ENCODE measurements at regions not wholly inside any gene's neighbourhood (a gene's known extent, or its start where the extent isn't known, plus 50 kb on each side); places are given as distances from the start of the nearest gene placed in this dataset.

- Histone ChIP-seq H3K9ac (no peak overlapping the region), H3K36me3 (ENCODE audit: control insufficient read depth, insufficient read depth, low read length) (no peaks in the 10 kb centered on the region), H3K4me3 (ENCODE audit: low read depth, low read length) (no peak overlapping the region), H3K9me3 (ENCODE audit: control insufficient read depth, low read length) (no peaks in the 10 kb centered on the region), H3K79me2 (no peaks in the 10 kb centered on the region), H3K27ac (no peak overlapping the region), H3K27me3 (ENCODE audit: control insufficient read depth, insufficient read depth, low read length) (no peaks in the 10 kb centered on the region), H3K4me2 (ENCODE audit: low read length) (no peak overlapping the region), H3K4me1 (peaks cover 4% of the 10 kb centered on the region), H2AFZ (no peak overlapping the region)
- TF ChIP-seq, protein P1, sequence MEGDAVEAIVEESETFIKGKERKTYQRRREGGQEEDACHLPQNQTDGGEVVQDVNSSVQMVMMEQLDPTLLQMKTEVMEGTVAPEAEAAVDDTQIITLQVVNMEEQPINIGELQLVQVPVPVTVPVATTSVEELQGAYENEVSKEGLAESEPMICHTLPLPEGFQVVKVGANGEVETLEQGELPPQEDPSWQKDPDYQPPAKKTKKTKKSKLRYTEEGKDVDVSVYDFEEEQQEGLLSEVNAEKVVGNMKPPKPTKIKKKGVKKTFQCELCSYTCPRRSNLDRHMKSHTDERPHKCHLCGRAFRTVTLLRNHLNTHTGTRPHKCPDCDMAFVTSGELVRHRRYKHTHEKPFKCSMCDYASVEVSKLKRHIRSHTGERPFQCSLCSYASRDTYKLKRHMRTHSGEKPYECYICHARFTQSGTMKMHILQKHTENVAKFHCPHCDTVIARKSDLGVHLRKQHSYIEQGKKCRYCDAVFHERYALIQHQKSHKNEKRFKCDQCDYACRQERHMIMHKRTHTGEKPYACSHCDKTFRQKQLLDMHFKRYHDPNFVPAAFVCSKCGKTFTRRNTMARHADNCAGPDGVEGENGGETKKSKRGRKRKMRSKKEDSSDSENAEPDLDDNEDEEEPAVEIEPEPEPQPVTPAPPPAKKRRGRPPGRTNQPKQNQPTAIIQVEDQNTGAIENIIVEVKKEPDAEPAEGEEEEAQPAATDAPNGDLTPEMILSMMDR (IDR thresholded peaks at IDR 0.05), result no peak
Measured at GRCh38 chr5:74034733-74035132, 408.7 kb downstream of the ARHGEF28 start.

DNA sequence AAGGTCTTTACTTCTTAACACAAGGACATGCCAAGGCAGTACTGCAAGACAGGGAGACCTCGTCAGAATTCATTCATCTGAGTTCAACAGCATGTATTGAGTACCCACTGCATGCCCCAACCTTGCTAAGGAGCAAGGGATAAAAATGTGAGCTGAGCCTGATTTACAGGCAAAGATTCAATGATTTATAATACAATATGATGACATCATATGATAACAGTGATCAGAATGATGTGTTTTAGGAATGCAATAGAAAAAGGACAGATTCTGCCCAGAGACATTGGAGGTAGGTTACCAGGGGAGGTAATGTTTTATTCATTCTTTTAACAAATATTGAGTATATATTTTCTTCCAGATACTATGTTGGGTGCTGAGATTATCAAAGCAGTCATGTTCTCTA lies 406.6 kb downstream of the ARHGEF28 start:
- H3K9ac ChIP-seq, result no peak overlapping the region
- no peak overlapping the region for H3K27ac ChIP-seq
- H3K4me2 ChIP-seq (ENCODE audit: low read length), result no peak overlapping the region
- no peaks in the 10 kb centered on the region for H3K27me3 ChIP-seq (ENCODE audit: control insufficient read depth, insufficient read depth, low read length)
- no peak overlapping the region for H2AFZ ChIP-seq
- H3K4me3 ChIP-seq (ENCODE audit: low read depth, low read length), result no peak overlapping the region
- no peaks in the 10 kb centered on the region for H3K9me3 ChIP-seq (ENCODE audit: control insufficient read depth, low read length)
- H3K79me2 ChIP-seq, result no peaks in the 10 kb centered on the region
- TF ChIP-seq, protein P1 (IDR thresholded peaks at IDR 0.05), result no peak
- H3K36me3 ChIP-seq (ENCODE audit: control insufficient read depth, insufficient read depth, low read length), result no peaks in the 10 kb centered on the region
- H3K4me1 ChIP-seq, result peaks cover 4% of the 10 kb centered on the region

- TF ChIP-seq, protein P1 (IDR thresholded peaks at IDR 0.05), result no peak
- Histone ChIP-seq H3K27ac (no peak overlapping the region), H3K4me3 (ENCODE audit: low read depth, low read length) (no peak overlapping the region), H2AFZ (no peak overlapping the region), H3K9me3 (ENCODE audit: control insufficient read depth, low read length) (no peaks in the 10 kb centered on the region), H3K4me2 (ENCODE audit: low read length) (no peak overlapping the region), H3K27me3 (ENCODE audit: control insufficient read depth, insufficient read depth, low read length) (no peaks in the 10 kb centered on the region), H3K9ac (no peak overlapping the region), H3K36me3 (ENCODE audit: control insufficient read depth, insufficient read depth, low read length) (no peaks in the 10 kb centered on the region), H3K4me1 (peaks cover 4% of the 10 kb centered on the region), H3K79me2 (no peaks in the 10 kb centered on the region)
Measured at GRCh38 chr5:74031536-74031935, 405.5 kb downstream of the ARHGEF28 start.

GRCh38 chr5:74030821-74031220 lies 404.8 kb downstream of the ARHGEF28 start:
- no peaks in the 10 kb centered on the region for H3K79me2 ChIP-seq
- no peak overlapping the region for H3K27ac ChIP-seq
- TF ChIP-seq, protein P1 (IDR thresholded peaks at IDR 0.05), result no peak
- no peak overlapping the region for H3K4me3 ChIP-seq (ENCODE audit: low read depth, low read length)
- H3K9ac ChIP-seq, result no peak overlapping the region
- no peaks in the 10 kb centered on the region for H3K9me3 ChIP-seq (ENCODE audit: control insufficient read depth, low read length)
- no peaks in the 10 kb centered on the region for H3K27me3 ChIP-seq (ENCODE audit: control insufficient read depth, insufficient read depth, low read length)
- H3K4me1 ChIP-seq, result peaks cover 3% of the 10 kb centered on the region
- H3K36me3 ChIP-seq (ENCODE audit: control insufficient read depth, insufficient read depth, low read length), result no peaks in the 10 kb centered on the region
- no peak overlapping the region for H2AFZ ChIP-seq
- H3K4me2 ChIP-seq (ENCODE audit: low read length), result no peak overlapping the region

DNA sequence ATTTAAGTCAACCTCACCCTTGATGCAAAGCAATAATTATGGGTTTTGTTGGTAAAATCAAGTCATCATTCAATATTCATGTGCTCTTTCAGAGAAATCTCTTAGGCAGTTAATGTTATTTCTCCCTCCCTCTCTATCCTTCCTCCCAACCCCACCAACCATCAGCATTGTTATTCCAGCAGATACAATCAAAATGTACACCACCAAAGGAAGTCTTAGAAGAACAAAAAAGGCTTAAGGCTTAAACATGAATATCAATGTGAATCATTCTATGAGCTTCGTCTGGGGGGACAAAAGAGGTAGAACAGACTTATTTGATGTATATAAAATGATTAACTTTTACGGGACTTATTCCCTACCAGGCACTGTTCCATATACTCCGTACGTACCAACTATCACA lies 404.4 kb downstream of the ARHGEF28 start:
- no peak overlapping the region for H3K9ac ChIP-seq
- H3K4me2 ChIP-seq (ENCODE audit: low read length), result no peak overlapping the region
- TF ChIP-seq, protein P1 (IDR thresholded peaks at IDR 0.05), result no peak
- H3K36me3 ChIP-seq (ENCODE audit: control insufficient read depth, insufficient read depth, low read length), result no peaks in the 10 kb centered on the region
- no peak overlapping the region for H3K27ac ChIP-seq
- H3K79me2 ChIP-seq, result no peaks in the 10 kb centered on the region
- H3K27me3 ChIP-seq (ENCODE audit: control insufficient read depth, insufficient read depth, low read length), result no peaks in the 10 kb centered on the region
- no peaks in the 10 kb centered on the region for H3K4me1 ChIP-seq
- no peak overlapping the region for H2AFZ ChIP-seq
- no peaks in the 10 kb centered on the region for H3K9me3 ChIP-seq (ENCODE audit: control insufficient read depth, low read length)
- H3K4me3 ChIP-seq (ENCODE audit: low read depth, low read length), result no peak overlapping the region

Measured in parathyroid adenoma (tissue), 2 donors.